Fibroblast of lung (primary cell): ENCODE measurements at regions not wholly inside any gene's neighbourhood (a gene's known extent, or its start where the extent isn't known, plus 50 kb on each side); places are given as distances from the start of the nearest gene placed in this dataset.

Experiments used
- CTCF ChIP-seq, 2 donors: IDR thresholded peaks in 1 of 2; conservative IDR thresholded peaks in 1 of 2; 1 replicate in 1 of 2; 2 replicates in 1 of 2; pipeline ENCODE4 v1.5.1; 2011 to 2012; ENCODE audit warnings: low read length in 2 of 2, control low read depth in 1 of 2, inconsistent platforms in 1 of 2, low read depth in 1 of 2, mild to moderate bottlenecking in 1 of 2
- EZH2 ChIP-seq: IDR thresholded peaks from 2 replicates; pipeline ENCODE4 v1.5.1; 2012; ENCODE audit warnings: low read length, control low read depth, mild to moderate bottlenecking; ENCODE audit errors: missing control alignments

- TF ChIP-seq CTCF (conservative IDR thresholded peaks at IDR 0.05 in 1 of 2, IDR thresholded peaks at IDR 0.05 in 1 of 2; ENCODE audit: low read depth in 1 of 2, low read length in 2 of 2) (no peak), EZH2 (no peak)
These were observed 108.4 kb upstream of the NBEA start for GRCh38 chr13:34833562-34834182.
